AG04450 (cell line): ENCODE measurements at regions not wholly inside any gene's neighbourhood (a gene's known extent, or its start where the extent isn't known, plus 50 kb on each side); places are given as distances from the start of the nearest gene placed in this dataset.
"Not testable (repeated sequence)": the region's sequence is repeated elsewhere in the genome, so short reads cannot be mapped to it uniquely, and the experiment has no call there.

Experiments used
- CTCF ChIA-PET: fragments of 300-600, 350-600 bp; formaldehyde crosslinking; extraction: SDS; loops from one replicate; lab custom pipeline; 2022; ENCODE audit warnings: antibody characterized with exemption, inconsistent platforms; lab: Charles Lee
- POLR2A ChIA-PET: fragments of 350-600 bp; formaldehyde crosslinking; extraction: SDS; loops from one replicate; lab custom pipeline; 2021; ENCODE audit warnings: antibody characterized with exemption, inconsistent platforms; lab: Yijun Ruan, JAX
- DNase-seq: peaks from one replicate; pipeline ENCODE4 v3.0.0-alpha.2; 2011; ENCODE audit warnings: low read depth, low spot score
- H3K27ac ChIP-seq: one replicate; pipeline ENCODE4 v1.5.1; 2012; ENCODE audit warnings: low read depth, low read length, control low read depth
- H3K27me3 ChIP-seq: one replicate; pipeline ENCODE4 v1.6.0; 2012; ENCODE audit warnings: low read length; ENCODE audit not compliant: control insufficient read depth, insufficient read depth
- H3K4me3 ChIP-seq: 2 replicates; pipeline ENCODE4 v1.5.1; 2011; ENCODE audit warnings: mild to moderate bottlenecking, low read depth, low read length, control low read depth
- H3K9me3 ChIP-seq: 2 replicates; pipeline ENCODE4 v1.5.1; 2012; ENCODE audit warnings: low read length; ENCODE audit not compliant: control insufficient read depth, insufficient read depth
- TF ChIP-seq, protein P1 (sequence below): IDR thresholded peaks from 2 replicates; pipeline ENCODE4 v1.5.1; 2011; ENCODE audit warnings: low read depth, low read length, control low read depth, inconsistent platforms

GRCh38 chr4:107376293-107376692 lies 340.2 kb upstream of the DKK2 start:
- no peaks in the 10 kb centered on the region for H3K27me3 ChIP-seq
- no peak for DNase-seq
- TF ChIP-seq, protein P1, sequence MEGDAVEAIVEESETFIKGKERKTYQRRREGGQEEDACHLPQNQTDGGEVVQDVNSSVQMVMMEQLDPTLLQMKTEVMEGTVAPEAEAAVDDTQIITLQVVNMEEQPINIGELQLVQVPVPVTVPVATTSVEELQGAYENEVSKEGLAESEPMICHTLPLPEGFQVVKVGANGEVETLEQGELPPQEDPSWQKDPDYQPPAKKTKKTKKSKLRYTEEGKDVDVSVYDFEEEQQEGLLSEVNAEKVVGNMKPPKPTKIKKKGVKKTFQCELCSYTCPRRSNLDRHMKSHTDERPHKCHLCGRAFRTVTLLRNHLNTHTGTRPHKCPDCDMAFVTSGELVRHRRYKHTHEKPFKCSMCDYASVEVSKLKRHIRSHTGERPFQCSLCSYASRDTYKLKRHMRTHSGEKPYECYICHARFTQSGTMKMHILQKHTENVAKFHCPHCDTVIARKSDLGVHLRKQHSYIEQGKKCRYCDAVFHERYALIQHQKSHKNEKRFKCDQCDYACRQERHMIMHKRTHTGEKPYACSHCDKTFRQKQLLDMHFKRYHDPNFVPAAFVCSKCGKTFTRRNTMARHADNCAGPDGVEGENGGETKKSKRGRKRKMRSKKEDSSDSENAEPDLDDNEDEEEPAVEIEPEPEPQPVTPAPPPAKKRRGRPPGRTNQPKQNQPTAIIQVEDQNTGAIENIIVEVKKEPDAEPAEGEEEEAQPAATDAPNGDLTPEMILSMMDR, result no peak
- POLR2A ChIA-PET, result no interaction called here
- H3K9me3 ChIP-seq, result no peaks in the 10 kb centered on the region; the same call in none of the 2 replicates
- H3K4me3 ChIP-seq, result no peak overlapping the region
- CTCF ChIA-PET, result no interaction called here
- H3K27ac ChIP-seq, result no peak overlapping the region

DNA sequence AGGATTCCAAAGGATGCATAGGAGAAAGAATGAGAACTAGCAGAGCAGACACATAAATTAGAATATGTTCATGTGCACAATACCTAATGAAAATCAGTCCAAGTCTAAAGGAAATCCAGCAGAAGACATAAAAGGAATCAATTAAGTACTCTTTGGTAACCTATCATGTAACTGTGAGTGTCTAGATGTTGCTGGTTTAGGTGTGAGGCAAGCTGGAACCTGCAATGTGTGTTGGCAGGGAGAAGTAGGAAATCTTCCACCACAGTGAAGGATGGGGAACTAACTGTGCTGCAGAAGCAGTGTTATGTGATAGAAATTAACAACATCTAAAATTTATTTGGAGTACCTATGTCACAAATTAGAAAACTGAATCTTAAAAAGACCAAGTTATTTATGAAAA lies 330.8 kb upstream of the DKK2 start:
- H3K27ac ChIP-seq, result no peak overlapping the region
- TF ChIP-seq, protein P1, result no peak
- ChIA-PET CTCF (interaction anchor here (1.0 kb wide), 1 partner anchor 12 kb away, joined by 4 read pairs; no protein-coding TSS in a partner anchor), POLR2A (no interaction called here)
- no peaks in the 10 kb centered on the region for H3K27me3 ChIP-seq
- no peak overlapping the region for H3K4me3 ChIP-seq
- DNase-seq, result no peak
- H3K9me3 ChIP-seq, result no peaks in the 10 kb centered on the region

DNA sequence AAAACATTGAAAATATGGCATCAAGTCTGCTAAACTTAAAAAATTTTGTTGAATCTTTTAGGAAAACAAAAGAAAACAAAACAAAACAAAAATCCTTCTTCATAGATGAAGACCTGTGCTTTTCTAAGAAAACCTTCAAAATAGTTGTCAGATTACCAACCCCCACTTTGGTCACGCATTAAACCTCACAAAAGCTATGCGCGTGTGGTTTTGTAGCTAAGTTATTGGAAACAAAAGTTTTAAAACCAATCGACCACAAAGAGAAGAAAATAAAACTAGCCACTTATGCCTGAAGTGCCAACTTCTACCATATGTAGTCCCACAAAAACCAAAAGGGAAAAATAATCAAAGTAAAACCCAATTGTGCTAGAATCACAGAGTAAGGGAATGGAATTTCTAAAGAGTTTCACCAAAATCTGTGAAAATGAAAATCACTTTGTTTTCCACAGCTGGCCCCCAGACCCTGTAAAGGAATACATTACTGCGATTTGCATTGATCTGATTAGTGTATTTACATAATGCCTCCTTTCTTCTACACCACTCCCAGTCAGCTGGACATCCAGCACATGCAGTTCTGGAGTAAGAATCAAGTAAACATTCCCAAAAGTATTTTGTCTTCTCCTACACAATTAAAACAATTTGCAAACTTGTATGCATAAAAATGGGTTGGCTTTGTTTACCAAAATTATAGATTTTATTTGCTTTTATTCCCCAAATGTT lies 330.1 kb upstream of the DKK2 start:
- H3K9me3 ChIP-seq, result no peaks in the 10 kb centered on the region
- H3K27ac ChIP-seq, result no peak overlapping the region
- TF ChIP-seq, protein P1, result no peak
- H3K27me3 ChIP-seq, result no peaks in the 10 kb centered on the region
- POLR2A ChIA-PET, result no interaction called here
- CTCF ChIA-PET, result no interaction called here
- DNase-seq, result no peak
- no peak overlapping the region for H3K4me3 ChIP-seq

- H3K27me3 ChIP-seq, result no peaks in the 10 kb centered on the region
- no peaks in the 10 kb centered on the region for H3K9me3 ChIP-seq
- TF ChIP-seq, protein P1, result no peak
- POLR2A ChIA-PET, result no interaction called here
- no peak overlapping the region for H3K27ac ChIP-seq
- no peak overlapping the region for H3K4me3 ChIP-seq
- CTCF ChIA-PET, result no interaction called here
- no peak for DNase-seq
These were observed 327.0 kb upstream of the DKK2 start for GRCh38 chr4:107363125-107363524.

- no peak for DNase-seq
- Histone ChIP-seq H3K27ac (no peak overlapping the region), H3K4me3 (no peak overlapping the region), H3K27me3 (no peaks in the 10 kb centered on the region), H3K9me3 (no peaks in the 10 kb centered on the region)
- TF ChIP-seq, protein P1, result no peak
- CTCF ChIA-PET, result no interaction called here
- POLR2A ChIA-PET, result no interaction called here
These were observed 323.1 kb upstream of the DKK2 start for GRCh38 chr4:107359208-107359607.

DNA sequence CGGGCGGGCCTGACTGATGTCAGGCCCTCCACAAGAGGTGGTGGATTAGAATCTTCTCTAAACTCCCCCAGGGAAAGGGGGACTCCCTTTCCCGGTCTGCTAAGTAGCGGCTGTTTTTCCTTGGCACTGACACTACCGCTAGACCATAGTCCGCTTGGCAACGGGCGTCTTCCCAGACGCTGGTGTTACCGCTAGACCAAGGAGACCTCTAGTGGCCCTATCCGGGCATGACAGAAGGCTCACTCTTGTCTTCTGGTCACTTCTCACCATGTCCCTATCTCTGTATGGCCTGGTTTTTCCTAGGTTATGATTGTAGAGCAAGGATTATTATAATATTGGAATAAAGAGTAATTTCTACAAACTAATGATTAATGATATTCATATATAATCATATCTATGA lies 318.2 kb upstream of the DKK2 start:
- DNase-seq, H3K9me3 ChIP-seq, H3K27ac ChIP-seq, POLR2A ChIA-PET, H3K4me3 ChIP-seq, H3K27me3 ChIP-seq, CTCF ChIA-PET: not testable (repeated sequence)
